ENCODE measurements at regions not wholly inside any gene's neighbourhood (a gene's known extent, or its start where the extent isn't known, plus 50 kb on each side); places are given as distances from the start of the nearest gene placed in this dataset.

DNA sequence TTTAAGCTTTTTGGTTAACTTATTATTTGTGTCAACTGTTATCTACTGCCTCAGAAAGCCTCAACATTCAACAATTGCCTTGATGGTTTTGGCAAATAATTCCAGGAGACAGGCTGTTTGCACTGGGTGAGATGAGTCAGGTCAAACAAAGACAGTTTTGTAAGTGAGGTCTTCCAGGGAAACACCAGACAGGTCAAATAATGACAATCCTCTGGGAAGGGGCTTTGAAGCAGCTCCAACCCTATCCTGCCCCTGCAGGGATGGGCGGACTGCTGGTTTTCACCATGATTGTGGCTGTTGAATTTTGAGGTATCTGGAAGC lies 79.4 kb upstream of the PRR23E start (continued):
- TF ChIP-seq, protein P1, sequence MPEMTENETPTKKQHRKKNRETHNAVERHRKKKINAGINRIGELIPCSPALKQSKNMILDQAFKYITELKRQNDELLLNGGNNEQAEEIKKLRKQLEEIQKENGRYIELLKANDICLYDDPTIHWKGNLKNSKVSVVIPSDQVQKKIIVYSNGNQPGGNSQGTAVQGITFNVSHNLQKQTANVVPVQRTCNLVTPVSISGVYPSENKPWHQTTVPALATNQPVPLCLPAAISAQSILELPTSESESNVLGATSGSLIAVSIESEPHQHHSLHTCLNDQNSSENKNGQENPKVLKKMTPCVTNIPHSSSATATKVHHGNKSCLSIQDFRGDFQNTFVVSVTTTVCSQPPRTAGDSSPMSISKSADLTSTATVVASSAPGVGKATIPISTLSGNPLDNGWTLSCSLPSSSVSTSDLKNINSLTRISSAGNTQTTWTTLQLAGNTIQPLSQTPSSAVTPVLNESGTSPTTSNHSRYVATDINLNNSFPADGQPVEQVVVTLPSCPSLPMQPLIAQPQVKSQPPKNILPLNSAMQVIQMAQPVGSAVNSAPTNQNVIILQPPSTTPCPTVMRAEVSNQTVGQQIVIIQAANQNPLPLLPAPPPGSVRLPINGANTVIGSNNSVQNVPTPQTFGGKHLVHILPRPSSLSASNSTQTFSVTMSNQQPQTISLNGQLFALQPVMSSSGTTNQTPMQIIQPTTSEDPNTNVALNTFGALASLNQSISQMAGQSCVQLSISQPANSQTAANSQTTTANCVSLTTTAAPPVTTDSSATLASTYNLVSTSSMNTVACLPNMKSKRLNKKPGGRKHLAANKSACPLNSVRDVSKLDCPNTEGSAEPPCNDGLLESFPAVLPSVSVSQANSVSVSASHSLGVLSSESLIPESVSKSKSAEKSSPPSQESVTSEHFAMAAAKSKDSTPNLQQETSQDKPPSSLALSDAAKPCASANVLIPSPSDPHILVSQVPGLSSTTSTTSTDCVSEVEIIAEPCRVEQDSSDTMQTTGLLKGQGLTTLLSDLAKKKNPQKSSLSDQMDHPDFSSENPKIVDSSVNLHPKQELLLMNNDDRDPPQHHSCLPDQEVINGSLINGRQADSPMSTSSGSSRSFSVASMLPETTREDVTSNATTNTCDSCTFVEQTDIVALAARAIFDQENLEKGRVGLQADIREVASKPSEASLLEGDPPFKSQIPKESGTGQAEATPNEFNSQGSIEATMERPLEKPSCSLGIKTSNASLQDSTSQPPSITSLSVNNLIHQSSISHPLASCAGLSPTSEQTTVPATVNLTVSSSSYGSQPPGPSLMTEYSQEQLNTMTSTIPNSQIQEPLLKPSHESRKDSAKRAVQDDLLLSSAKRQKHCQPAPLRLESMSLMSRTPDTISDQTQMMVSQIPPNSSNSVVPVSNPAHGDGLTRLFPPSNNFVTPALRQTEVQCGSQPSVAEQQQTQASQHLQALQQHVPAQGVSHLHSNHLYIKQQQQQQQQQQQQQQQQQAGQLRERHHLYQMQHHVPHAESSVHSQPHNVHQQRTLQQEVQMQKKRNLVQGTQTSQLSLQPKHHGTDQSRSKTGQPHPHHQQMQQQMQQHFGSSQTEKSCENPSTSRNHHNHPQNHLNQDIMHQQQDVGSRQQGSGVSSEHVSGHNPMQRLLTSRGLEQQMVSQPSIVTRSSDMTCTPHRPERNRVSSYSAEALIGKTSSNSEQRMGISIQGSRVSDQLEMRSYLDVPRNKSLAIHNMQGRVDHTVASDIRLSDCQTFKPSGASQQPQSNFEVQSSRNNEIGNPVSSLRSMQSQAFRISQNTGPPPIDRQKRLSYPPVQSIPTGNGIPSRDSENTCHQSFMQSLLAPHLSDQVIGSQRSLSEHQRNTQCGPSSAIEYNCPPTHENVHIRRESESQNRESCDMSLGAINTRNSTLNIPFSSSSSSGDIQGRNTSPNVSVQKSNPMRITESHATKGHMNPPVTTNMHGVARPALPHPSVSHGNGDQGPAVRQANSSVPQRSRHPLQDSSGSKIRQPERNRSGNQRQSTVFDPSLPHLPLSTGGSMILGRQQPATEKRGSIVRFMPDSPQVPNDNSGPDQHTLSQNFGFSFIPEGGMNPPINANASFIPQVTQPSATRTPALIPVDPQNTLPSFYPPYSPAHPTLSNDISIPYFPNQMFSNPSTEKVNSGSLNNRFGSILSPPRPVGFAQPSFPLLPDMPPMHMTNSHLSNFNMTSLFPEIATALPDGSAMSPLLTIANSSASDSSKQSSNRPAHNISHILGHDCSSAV (CRISPR knock-in tag; IDR thresholded peaks at IDR 0.05; ENCODE audit: borderline replicate concordance), result no peak
- TF ChIP-seq, protein P2, sequence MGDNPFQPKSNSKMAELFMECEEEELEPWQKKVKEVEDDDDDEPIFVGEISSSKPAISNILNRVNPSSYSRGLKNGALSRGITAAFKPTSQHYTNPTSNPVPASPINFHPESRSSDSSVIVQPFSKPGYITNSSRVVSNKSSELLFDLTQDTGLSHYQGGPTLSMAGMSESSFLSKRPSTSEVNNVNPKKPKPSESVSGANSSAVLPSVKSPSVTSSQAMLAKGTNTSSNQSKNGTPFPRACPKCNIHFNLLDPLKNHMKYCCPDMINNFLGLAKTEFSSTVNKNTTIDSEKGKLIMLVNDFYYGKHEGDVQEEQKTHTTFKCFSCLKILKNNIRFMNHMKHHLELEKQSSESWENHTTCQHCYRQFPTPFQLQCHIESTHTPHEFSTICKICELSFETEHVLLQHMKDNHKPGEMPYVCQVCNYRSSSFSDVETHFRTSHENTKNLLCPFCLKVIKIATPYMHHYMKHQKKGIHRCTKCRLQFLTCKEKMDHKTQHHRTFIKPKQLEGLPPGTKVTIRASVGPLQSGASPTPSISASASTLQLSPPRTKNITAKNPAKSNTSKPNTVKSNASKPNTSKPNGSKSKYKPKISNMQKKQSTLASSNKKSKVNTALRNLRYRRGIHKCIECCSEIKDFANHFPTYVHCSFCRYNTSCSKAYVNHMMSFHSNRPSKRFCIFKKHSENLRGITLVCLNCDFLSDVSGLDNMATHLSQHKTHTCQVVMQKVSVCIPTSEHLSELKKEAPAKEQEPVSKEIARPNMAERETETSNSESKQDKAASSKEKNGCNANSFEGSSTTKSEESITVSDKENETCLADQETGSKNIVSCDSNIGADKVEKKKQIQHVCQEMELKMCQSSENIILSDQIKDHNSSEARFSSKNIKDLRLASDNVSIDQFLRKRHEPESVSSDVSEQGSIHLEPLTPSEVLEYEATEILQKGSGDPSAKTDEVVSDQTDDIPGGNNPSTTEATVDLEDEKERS (CRISPR knock-in tag; IDR thresholded peaks at IDR 0.05), result no peak
- TF ChIP-seq ZFY (CRISPR knock-in tag; IDR thresholded peaks at IDR 0.05) (no peak), ZNF446 (CRISPR knock-in tag; IDR thresholded peaks at IDR 0.05) (no peak), MTF2 (CRISPR knock-in tag; IDR thresholded peaks at IDR 0.05; ENCODE audit: borderline replicate concordance) (no peak), NFATC3 (CRISPR knock-in tag; IDR thresholded peaks at IDR 0.05) (no peak), SOX5 (CRISPR knock-in tag; IDR thresholded peaks at IDR 0.05; ENCODE audit: borderline replicate concordance) (peak; percentile 86; the same call in 1 of the 2 replicates)
- TF ChIP-seq, protein P3, sequence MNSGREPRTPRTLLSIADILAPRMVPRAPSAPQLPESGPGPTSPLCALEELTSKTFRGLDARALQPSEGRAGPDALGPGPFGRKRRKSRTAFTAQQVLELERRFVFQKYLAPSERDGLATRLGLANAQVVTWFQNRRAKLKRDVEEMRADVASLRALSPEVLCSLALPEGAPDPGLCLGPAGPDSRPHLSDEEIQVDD (CRISPR knock-in tag; IDR thresholded peaks at IDR 0.05; ENCODE audit: borderline replicate concordance), result no peak
- TF ChIP-seq, protein P4, sequence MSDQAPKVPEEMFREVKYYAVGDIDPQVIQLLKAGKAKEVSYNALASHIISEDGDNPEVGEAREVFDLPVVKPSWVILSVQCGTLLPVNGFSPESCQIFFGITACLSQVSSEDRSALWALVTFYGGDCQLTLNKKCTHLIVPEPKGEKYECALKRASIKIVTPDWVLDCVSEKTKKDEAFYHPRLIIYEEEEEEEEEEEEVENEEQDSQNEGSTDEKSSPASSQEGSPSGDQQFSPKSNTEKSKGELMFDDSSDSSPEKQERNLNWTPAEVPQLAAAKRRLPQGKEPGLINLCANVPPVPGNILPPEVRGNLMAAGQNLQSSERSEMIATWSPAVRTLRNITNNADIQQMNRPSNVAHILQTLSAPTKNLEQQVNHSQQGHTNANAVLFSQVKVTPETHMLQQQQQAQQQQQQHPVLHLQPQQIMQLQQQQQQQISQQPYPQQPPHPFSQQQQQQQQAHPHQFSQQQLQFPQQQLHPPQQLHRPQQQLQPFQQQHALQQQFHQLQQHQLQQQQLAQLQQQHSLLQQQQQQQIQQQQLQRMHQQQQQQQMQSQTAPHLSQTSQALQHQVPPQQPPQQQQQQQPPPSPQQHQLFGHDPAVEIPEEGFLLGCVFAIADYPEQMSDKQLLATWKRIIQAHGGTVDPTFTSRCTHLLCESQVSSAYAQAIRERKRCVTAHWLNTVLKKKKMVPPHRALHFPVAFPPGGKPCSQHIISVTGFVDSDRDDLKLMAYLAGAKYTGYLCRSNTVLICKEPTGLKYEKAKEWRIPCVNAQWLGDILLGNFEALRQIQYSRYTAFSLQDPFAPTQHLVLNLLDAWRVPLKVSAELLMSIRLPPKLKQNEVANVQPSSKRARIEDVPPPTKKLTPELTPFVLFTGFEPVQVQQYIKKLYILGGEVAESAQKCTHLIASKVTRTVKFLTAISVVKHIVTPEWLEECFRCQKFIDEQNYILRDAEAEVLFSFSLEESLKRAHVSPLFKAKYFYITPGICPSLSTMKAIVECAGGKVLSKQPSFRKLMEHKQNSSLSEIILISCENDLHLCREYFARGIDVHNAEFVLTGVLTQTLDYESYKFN (CRISPR knock-in tag; conservative IDR thresholded peaks at IDR 0.05), result peak; percentile 59; the same call in 1 of the 2 replicates
- TF ChIP-seq, protein P5, sequence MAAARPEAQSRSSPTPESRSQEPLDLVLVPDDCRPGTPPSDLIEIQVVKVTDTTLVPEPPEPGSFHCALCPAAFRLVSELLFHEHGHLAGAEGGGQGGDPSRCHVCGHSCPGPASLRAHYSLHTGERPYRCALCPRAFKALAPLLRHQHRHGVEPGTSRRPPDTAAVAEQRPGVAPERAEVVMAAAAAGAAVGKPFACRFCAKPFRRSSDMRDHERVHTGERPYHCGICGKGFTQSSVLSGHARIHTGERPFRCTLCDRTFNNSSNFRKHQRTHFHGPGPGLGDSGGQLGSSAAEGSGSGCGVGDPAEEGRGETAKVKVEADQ (CRISPR knock-in tag; IDR thresholded peaks at IDR 0.05; ENCODE audit: borderline replicate concordance), result no peak
